AG10803 (cell line): ENCODE measurements at regions not wholly inside any gene's neighbourhood (a gene's known extent, or its start where the extent isn't known, plus 50 kb on each side); places are given as distances from the start of the nearest gene placed in this dataset.

ENCODE experiments used
- DNase-seq: peaks from one replicate; pipeline ENCODE4 v3.0.0; 2010; ENCODE audit warnings: low read depth
- H3K4me3 ChIP-seq: 2 replicates; pipeline ENCODE4 v1.5.1; 2011; ENCODE audit warnings: mild to moderate bottlenecking, low read length, control low read depth
- CTCF ChIP-seq: conservative IDR thresholded peaks from 2 replicates; pipeline ENCODE4 v1.5.1; 2011; ENCODE audit warnings: mild to moderate bottlenecking, low read length, control low read depth, inconsistent platforms

GRCh38 chr19:32238076-32238475 is 107.3 kb upstream of the ZNF507 start:
- H3K4me3 ChIP-seq = no peak overlapping the region
- no peak for DNase-seq
- TF ChIP-seq CTCF = no peak

- TF ChIP-seq CTCF = no peak
These were observed 105.1 kb upstream of the ZNF507 start for GRCh38 chr19:32240316-32240715.

GRCh38 chr19:32241306-32241705 is 104.1 kb upstream of the ZNF507 start:
- no peak for TF ChIP-seq CTCF
- peak; percentile 3 for DNase-seq
- H3K4me3 ChIP-seq = no peak overlapping the region

More at GRCh38 chr19:32240316-32240715, 105.1 kb upstream of the ZNF507 start:
- H3K4me3 ChIP-seq = no peak overlapping the region
- DNase-seq = no peak

- H3K4me3 ChIP-seq = no peak overlapping the region
- TF ChIP-seq CTCF = no peak
- no peak for DNase-seq
These were observed 103.3 kb upstream of the ZNF507 start for GRCh38 chr19:32241932-32242710.

- TF ChIP-seq CTCF = no peak
- H3K4me3 ChIP-seq = no peak overlapping the region
- no peak for DNase-seq
These were observed 99.4 kb upstream of the ZNF507 start for GRCh38 chr19:32246006-32246405.

GRCh38 chr19:32251634-32252332 is 93.6 kb upstream of the ZNF507 start:
- no peak overlapping the region for H3K4me3 ChIP-seq
- no peak for DNase-seq
- TF ChIP-seq CTCF = no peak

- H3K4me3 ChIP-seq = no peak overlapping the region
- no peak for DNase-seq
- TF ChIP-seq CTCF = no peak
These were observed 93.1 kb upstream of the ZNF507 start for GRCh38 chr19:32252333-32252669.
